HG03196 (cell line): ENCODE measurements at regions not wholly inside any gene's neighbourhood (a gene's known extent, or its start where the extent isn't known, plus 50 kb on each side); places are given as distances from the start of the nearest gene placed in this dataset.

ENCODE experiments used
- ATAC-seq: cut with Tn5 transposase; IDR thresholded peaks from one replicate; pipeline ENCODE4 v1.9.1; 2021; ENCODE audit not compliant: unreplicated experiment

DNA sequence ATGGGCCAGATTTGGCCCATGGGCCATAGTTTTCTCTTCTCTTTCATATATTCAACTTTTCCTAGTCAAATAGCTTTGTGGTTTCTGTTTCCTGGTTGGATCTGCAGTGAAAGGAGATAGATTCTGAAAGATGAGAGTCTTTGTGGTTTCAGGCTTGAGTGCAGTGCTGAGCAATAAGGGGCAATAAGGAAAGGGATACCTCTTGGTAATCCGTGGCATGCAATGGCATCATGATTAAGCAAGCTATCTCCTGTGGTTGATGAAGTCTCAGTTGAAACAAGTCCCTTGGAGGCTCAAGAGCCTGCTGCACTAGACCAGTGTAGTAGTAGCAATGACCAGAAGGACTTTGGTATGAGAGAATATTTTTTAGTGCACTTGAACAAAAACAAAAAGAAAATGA lies 187.7 kb upstream of the CNTNAP2 start:
- no peak for ATAC-seq

DNA sequence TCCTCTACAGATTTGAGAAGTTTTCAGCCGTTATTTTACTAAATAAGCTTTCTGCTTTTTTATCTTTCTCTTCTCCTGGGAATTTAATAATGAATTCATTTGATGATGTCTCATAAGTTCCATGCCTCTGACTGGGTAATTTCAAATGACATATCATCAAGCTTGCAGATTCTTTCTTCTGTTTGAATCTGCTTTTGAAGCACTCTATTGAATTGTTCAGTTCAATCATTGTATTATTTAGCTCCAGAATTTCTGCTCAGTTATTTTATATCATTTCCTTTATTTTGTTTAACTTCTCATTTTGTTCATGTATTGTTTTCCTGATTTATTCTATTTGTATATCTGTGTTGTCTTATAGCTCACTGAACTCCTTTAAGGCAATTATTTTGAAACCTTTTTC lies 196.9 kb upstream of the CNTNAP2 start:
- ATAC-seq, result no peak

DNA sequence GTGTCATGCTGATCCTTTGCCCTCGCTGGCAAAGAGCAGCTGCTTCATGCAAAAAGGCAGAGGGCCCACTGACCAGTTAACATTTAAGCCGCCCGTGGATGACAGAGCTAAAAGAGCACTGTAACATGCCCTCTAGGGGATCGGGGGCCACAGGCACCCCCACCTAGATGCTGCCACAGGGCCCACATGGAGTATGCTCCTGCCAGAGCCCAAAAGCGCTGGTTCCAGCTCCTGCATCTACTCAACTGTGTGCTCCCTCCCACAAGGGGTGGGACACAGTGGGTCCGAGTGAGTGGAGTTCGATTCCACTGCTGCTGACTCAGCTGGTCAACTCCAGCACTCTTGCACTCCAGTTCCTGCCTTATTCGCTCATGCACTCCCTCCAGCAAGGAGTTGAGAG lies 199.8 kb upstream of the CNTNAP2 start:
- no peak for ATAC-seq

DNA sequence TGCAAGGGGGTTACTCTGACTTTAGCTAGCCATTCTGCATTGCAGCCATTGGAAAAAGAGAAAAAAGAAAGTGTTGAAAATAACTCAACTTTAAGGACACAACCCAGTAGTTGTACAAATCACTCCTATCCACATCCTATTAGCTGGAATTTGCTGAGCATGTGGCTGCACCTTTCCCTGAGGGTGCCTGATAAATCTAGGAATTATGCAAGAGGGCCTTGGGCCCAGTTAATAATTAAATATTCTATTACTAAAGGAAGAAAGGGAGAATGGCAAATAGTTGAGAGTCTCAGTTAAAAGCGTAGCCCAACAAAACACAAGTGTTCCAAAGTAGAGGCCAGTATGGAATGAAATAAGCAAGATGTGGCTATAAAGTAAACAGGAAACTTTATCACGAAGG lies 200.9 kb upstream of the CNTNAP2 start:
- ATAC-seq, result no peak

DNA sequence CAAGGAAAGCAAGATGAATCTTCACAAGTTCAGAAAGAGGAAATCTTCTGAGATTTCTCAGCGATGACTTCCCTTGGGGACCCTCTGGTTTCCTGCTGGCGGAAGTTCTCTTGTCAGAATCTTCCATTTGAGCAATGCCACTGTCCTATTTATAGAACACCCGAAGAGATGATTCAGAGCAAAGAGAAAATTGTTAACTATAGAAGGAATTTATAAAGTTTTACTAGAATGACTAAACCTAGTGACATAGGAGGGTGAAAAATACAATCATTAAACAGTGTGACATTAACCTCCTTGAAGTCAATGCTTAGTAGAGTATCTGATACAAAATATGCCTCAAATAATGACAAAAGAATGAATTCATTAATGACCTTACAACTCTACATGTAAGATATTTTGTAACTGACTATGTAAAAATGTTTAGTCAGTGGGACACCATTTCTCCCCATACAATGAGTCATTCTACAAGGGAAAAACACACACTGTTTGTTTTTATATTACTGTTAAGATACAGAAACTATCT lies 206.5 kb upstream of the CNTNAP2 start:
- peak; percentile 96 for ATAC-seq

DNA sequence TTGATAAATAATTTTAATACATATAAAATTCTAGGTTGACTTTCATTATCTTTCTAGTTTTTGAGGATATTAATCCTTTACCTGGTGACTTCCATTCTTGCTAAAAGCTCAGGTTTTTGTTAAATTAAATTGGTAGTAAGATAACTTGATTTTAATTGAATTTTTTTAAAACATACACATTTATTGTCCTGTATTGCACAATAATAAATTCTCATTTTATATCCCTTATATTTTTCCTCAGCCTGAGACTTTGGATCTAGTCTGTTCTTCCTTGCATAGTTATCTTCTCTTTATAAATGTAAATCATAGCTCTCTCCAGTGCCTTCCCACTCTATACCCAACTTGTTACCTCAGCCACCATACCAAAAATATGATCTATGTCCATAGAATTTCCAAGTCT lies 212.9 kb upstream of the CNTNAP2 start:
- ATAC-seq, result no peak

DNA sequence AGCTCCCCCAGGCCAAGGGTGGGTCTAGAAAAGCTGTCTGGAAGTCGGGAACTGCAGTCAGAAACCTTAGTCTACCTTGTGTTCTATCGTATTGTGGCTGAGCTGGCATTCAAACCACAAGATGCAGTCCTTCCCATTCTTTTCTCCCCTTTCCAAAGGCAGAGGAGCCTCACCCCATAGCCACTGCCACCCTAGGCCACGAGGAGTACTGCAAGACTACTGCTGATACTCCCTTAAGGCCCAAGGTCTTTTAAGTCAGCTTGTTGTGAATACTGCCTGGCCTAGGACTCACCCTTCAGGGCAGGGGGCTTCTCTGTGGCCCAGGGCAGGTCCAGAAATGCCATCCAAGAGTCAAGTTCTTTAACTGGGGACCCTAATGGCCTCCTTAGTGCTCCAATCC lies 214.5 kb upstream of the CNTNAP2 start:
- ATAC-seq, result no peak

DNA sequence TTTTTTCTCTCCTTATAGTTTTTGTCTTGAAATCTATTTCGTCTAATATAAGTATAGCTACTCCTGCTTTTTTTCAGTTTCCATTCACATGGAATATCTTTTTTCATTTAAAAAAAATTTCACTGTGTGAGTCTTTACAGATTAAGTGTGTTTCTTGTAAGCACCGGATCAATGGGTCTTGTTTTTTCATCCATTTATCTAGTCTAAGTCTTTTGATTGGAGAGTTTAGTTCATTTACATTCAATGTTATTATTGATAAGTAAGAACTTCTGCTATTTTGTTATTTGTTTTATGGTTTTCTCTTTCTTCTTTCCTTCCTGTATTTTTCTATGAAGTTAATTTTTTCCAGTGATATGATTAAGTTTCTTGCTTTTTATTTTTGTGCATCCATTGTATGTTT lies 216.7 kb upstream of the CNTNAP2 start:
- ATAC-seq, result no peak

DNA sequence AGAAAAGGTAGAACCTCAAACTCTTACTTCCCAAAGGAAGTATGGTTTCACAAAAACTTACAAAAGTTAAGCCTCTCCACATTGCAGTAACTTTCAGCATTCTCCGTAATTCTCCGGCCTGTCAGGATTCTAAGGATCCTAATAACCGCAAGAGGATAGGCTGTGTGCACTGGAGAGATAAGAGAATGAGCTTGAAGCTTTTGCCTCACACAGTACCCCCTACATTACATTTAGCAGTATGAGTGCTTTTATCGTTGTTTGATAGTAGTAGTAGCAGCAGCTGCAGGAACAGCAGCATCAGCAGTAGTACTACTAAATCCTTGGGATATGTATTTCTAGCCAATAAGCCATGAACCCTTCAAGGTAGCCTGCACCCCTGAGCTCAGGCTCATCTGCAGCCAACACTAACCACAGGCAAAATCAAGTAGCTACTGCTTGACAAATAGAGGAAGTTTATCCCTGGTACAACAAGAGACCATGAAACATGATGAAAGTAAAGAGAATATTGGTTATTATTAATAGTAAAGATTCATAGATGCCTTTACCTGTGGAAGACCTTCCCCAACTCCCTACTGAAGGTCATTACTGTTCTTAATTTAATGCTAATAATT lies 222.6 kb upstream of the CNTNAP2 start:
- ATAC-seq, result no peak

DNA sequence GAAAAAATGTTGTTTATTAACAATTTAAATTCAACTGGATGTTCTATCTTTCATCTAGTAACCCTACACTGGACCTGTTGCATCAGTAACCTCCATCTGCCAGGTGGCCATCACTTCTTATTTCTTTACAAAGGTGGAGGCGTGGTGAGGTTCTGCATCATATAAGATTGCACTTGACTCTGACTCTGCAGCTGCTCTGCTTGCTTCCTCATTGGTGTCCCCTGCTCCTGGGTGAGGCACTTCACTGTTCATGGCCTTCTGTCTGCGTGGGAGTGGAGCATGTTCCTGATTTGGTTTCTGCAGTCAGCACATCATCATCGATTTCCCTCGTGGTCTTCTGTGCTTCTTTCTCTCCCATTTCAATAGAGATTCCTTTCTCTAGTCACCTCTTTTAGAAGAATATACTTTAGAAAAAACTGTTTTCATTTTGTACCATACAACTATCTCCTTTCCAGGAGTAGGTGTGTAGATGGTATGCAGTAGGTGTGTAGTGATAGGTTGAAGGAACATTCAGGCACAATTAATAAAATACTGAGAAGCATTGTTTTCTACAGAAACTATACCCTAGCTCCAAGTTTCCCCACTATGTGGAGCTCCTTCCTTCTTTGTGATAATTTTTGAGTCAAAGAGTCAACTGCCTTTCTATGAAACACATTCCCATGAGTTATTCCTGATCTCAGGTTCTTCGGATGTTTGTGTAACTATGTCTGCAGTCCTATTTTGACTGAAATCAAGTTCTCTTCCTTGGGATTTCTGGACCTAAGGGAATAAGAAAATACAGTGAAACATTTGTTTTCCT lies 231.7 kb upstream of the CNTNAP2 start:
- ATAC-seq, result no peak

DNA sequence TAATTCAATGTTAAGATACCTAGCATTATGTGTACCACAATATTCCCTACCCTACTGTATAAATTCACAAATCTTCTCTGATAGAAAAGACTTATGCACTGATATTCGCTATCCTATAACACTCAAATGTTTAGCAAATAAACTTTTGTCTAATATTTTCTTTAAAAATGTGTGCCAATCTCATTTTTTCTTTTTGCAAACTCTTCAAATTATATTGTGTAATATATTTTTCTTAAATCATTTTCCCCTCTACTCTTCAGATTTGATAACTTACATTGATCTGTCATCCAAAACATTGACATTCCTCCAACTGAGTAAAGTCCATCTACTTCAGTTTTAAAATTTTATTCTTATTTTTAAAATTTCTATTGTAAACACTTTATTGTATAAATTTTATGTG lies 240.2 kb upstream of the CNTNAP2 start:
- ATAC-seq, result no peak

DNA sequence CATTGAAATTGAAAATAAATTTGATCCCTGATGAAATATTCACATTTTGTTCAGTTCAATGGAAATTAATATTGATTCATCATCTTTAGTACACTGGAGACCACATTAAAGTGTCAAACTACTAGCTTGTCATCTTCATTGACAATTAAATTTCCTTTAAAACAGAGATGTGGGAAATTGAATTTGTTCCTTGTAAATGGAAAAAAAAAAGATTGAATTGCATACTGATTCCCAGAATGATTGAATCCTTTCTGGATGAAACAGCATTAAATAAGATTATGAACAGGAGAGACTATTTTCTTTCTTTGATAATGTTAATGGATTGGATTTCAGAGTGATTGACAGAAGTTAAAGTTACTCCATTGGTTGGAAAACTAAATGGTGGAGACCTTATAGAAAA lies 241.3 kb upstream of the CNTNAP2 start:
- ATAC-seq, result no peak

DNA sequence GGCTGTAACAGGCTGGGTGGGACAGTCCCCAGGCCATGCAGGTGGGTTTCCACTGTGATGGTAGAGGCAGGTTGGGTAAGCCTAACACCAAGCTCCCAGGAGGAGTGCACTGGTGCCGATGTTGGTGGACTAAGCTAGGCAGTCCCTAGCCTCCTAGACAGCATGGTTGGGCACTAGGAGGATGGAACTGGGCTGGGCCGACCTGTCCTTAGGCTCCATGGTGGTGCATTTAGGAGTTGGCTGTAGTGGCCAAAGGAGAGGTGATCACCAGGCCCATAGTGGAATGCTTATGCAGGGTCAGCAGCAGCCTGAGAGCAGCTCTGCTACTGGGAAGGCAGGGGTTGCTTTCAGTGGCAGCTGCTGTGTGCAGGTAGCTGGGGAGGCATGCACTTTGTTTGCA lies 247.7 kb upstream of the CNTNAP2 start:
- ATAC-seq, result no peak

DNA sequence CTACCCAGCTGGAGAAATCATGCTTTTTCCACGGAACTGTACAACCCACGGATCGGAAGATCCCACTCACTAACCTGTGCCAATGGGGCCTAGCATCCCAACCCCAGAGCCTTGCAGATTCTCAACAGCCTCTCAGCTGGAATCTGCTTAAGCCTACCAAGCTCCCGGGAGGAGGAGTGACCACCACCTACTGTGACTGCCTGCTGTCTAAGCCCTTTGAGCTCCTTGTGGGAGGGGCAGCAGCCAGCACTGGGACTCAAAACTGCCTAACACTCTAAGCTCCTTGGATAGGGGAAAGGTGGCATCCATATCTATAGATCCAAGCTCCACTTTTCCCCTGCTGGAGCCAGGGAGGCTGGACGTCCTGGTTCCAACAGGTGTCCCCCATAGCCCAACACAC lies 254.4 kb upstream of the CNTNAP2 start:
- ATAC-seq, result no peak

DNA sequence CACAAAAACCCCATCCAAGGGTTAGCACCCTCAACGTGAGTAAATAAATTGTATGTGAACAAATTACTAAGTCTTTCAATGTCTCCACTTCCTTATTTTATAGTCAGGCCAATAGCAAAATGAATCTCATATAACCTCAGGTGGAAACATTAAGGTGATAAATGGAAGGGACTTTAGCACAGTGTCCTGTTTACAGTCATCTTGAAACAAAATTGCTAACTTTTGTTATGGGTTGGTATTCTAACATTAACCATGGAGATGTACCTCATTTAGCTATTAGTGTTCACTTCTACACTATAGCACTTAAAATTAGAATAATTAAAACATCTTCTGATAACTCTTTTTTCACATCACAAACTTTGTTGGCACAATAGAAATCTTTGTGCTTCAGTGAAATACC lies 255.8 kb upstream of the CNTNAP2 start:
- no peak for ATAC-seq

DNA sequence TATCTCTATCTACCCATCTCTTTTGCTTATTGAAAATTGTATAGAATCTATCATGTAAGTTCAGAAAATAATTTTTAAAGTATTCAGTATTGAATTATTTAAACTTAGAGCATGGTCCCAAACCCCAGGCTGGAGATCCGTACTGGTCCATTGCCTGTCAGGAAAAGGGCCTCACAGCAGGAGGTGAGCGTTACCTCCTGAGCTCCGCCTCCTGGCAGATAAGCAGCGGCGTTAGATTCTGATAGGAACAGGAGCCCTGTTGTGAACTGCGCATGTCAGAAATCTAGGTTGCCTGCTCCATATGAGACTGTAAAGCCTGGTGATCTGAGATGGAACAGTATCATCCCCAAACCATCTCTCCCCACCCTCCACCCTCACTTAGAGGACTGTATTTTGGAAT lies 266.0 kb upstream of the CNTNAP2 start:
- ATAC-seq, result no peak

DNA sequence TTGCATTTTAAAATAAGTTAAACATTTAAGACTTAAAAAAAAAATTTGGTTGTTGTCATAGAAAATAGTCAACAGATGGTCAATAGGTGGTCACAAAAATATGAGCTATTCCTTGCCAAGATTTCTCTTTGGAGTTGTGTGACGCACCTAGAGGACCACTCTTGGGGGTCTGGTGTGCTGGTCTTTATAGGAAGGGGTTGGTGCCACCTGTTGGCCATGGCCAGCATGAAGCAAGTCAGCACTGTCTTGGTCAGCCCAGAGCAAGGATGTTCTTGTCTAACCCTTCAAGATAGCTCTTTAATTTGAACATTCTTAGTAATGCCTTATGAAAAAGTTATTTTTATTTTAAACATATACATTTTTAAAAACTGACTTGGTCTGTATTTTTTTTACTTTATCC lies 267.9 kb upstream of the CNTNAP2 start:
- no peak for ATAC-seq

DNA sequence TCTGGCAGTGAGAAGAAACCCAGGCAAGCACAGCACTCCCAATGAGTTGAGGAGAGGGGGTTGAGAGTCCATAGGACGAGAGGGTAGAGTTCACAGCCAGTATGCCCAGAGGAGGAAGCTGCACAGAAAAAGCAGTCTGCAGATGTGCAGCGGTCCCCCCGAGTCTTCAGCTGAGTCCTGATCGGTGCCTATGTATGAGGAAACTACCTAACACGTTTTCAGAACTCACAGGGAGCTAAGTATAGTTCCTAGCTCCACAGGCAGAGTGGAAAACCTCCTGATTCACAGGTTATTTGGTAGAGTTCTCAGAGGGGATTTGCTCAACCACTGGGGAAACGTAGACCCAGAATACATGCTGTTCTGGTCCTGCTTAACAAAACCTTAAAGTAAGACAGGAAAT lies 271.3 kb upstream of the CNTNAP2 start:
- ATAC-seq, result no peak

DNA sequence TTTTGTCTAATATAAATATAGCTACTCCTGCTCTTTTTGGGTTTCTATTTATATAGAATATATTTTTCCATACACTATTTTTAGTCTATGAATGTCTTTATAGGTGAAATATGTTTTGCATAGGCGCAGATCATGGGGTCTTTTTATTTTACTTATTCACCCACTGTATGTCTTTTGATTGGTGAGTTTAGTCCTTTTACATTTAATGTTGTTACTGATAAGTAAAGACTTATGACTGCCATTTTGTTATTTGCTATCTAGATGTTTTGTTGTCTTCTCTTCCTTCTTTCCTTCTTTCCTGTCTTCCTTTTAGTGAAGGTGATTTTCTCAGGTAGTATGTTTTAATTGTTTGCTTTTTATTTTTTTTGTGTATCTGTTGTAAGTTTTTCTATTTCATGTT lies 276.8 kb upstream of the CNTNAP2 start:
- no peak for ATAC-seq

DNA sequence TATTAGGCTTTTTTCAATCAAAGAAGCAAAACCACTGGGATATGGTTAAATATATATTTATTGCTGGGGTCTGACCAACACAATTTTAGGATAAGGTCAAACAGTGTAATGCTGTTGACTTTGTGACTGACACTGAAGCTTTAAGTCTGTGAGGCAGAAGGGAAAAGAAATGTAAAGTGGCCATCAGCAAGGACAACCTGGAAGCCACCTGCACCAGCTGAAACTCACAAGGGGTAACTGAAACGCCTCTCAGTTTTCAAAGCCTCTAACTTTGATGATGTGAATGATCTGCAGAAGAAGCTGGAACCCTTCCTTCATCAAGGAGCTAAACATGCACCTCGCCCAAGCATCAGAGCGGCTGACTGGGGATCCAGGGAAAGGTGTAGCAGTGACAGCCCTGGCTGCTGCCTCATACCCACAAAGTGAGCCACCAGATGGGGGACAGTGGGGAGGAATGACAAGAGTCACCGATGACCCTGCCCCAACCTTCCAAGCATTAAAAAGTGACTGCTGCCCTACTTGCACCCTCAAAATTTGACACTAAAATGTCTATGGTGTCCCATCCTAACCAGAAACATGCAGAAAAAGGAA lies 284.9 kb upstream of the CNTNAP2 start:
- no peak for ATAC-seq

DNA sequence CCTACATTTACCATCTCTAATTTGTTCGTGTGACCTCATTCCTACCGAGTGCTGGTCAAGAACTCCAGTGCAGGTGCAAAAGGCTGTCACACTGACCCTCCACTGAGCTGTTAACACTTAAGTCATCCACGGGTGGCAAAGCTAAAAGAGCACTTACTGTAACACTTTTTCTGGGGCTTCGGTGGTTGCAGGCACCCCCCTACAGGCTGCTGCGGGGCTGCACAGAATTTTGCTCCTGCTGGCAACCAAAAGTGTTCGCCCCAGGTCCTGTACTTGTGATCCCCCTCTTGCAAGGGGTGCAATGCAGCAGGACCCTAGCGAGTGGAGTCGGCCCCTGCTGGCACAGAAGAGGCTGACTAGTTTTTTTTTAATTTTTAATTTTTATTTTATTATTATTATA lies 298.9 kb upstream of the CNTNAP2 start:
- ATAC-seq, result no peak

DNA sequence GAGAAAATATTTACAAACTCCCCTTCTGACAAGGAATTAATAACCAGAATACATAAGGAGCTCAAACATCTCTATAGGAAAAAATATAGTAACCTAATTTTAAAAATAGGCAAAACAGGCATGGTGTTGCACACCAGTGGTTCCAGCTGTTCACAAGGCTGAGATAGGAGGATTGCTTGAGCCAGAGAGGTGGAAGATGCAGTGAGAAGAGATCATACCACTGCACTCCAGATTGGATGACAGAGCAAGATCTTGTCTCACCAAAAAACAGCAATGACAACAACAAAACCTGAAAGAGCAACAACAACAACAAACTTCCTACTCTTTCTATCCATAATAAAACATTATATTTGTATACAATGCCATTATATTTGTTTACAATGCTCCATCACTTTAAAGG lies 304.4 kb upstream of the CNTNAP2 start:
- ATAC-seq, result no peak
